Osteoblast (primary cell): ENCODE measurements at regions not wholly inside any gene's neighbourhood (a gene's known extent, or its start where the extent isn't known, plus 50 kb on each side); places are given as distances from the start of the nearest gene placed in this dataset.

ENCODE experiments used
- DNase-seq: peaks from one replicate; pipeline ENCODE4 v3.0.0; 2011; ENCODE audit warnings: low spot score, mixed read lengths; ENCODE audit not compliant: insufficient read length; ENCODE audit errors: missing footprints
- H2AFZ ChIP-seq: 2 replicates; pipeline ENCODE4 v1.6.0; 2011; ENCODE audit warnings: mild to moderate bottlenecking, low read length
- H3K27ac ChIP-seq: 2 replicates; pipeline ENCODE4 v1.5.1; 2011; ENCODE audit warnings: mild to moderate bottlenecking, low read depth, low read length, moderate library complexity
- H3K27me3 ChIP-seq: 2 replicates; pipeline ENCODE4 v1.6.0; 2012; ENCODE audit warnings: mild to moderate bottlenecking, control low read depth, inconsistent platforms, low read length, moderate library complexity; ENCODE audit not compliant: insufficient read depth
- H3K36me3 ChIP-seq: 2 replicates; pipeline ENCODE4 v1.5.1; 2011; ENCODE audit warnings: mild to moderate bottlenecking, low read length, control low read depth, moderate library complexity; ENCODE audit not compliant: insufficient read depth
- H3K4me1 ChIP-seq: 2 replicates; pipeline ENCODE4 v1.5.1; 2011; ENCODE audit warnings: mild to moderate bottlenecking, low read length, control low read depth, moderate library complexity; ENCODE audit not compliant: insufficient read depth
- H3K4me2 ChIP-seq: 2 replicates; pipeline ENCODE4 v1.6.0; 2011; ENCODE audit warnings: mild to moderate bottlenecking, low read length; ENCODE audit not compliant: insufficient read depth
- H3K4me3 ChIP-seq: fragments of 200-600 bp; sonication (generic); 3 replicates; pipeline ENCODE4 v1.5.1; 2012; ENCODE audit warnings: mild to moderate bottlenecking, low read length, inconsistent platforms; ENCODE audit not compliant: insufficient read depth
- H3K79me2 ChIP-seq: 2 replicates; pipeline ENCODE4 v1.6.0; 2012; ENCODE audit warnings: mild to moderate bottlenecking, low read length, control low read depth, inconsistent platforms; ENCODE audit not compliant: insufficient read depth
- H3K9me3 ChIP-seq: 2 replicates; pipeline ENCODE4 v1.5.1; 2011; ENCODE audit warnings: low read depth, low read length, control low read depth
- H4K20me1 ChIP-seq: 2 replicates; pipeline ENCODE4 v1.6.0; 2012; ENCODE audit warnings: mild to moderate bottlenecking, low read length, control low read depth; ENCODE audit not compliant: insufficient read depth
- TF ChIP-seq, protein P1 (sequence below): IDR thresholded peaks from 2 replicates; pipeline ENCODE4 v1.5.1; 2011; ENCODE audit warnings: mild to moderate bottlenecking, low read depth, low read length, moderate library complexity; ENCODE audit errors: extremely low read depth

DNA sequence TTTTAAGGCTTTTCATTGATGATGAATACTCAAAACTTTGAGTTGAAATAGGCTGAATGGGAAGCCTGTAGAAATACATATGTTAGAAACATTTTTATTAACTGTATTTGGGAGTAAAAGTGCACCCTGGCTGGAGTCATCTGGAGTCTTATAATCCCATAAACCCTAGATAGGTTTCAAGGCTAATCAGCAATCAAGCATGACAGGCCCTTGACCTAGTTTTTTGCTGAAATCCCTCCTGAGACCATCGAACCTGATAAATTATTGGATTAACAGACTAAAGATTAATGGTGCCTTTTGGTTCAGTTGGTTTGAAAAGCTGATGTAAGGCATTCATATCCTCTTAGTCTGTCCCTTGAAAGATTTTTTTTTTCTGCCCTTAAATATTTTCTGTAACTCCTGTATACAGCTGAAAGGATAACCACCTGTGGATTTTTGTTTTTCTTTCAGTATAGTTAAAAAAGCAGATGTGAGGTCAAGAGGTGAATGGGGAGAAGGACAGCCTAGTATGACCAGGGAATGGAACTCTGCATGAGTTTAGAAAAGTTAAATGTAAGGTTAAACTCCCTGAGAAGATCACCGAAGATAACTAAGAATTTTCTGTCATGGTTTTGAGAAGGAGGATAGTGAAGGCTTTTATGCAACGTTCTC is 69.4 kb upstream of the STXBP5L start:
- H2AFZ ChIP-seq, result no peak overlapping the region
- H3K4me3 ChIP-seq, result no peak overlapping the region
- no peaks in the 10 kb centered on the region for H3K27me3 ChIP-seq
- H3K27ac ChIP-seq, result no peak overlapping the region
- H4K20me1 ChIP-seq, result no peaks in the 10 kb centered on the region
- H3K4me2 ChIP-seq, result no peak overlapping the region
- no peaks in the 10 kb centered on the region for H3K79me2 ChIP-seq
- H3K4me1 ChIP-seq, result no peaks in the 10 kb centered on the region
- H3K36me3 ChIP-seq, result no peaks in the 10 kb centered on the region
- DNase-seq, result no peak
- TF ChIP-seq, protein P1, sequence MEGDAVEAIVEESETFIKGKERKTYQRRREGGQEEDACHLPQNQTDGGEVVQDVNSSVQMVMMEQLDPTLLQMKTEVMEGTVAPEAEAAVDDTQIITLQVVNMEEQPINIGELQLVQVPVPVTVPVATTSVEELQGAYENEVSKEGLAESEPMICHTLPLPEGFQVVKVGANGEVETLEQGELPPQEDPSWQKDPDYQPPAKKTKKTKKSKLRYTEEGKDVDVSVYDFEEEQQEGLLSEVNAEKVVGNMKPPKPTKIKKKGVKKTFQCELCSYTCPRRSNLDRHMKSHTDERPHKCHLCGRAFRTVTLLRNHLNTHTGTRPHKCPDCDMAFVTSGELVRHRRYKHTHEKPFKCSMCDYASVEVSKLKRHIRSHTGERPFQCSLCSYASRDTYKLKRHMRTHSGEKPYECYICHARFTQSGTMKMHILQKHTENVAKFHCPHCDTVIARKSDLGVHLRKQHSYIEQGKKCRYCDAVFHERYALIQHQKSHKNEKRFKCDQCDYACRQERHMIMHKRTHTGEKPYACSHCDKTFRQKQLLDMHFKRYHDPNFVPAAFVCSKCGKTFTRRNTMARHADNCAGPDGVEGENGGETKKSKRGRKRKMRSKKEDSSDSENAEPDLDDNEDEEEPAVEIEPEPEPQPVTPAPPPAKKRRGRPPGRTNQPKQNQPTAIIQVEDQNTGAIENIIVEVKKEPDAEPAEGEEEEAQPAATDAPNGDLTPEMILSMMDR, result no peak
- H3K9me3 ChIP-seq, result no peaks in the 10 kb centered on the region

DNA sequence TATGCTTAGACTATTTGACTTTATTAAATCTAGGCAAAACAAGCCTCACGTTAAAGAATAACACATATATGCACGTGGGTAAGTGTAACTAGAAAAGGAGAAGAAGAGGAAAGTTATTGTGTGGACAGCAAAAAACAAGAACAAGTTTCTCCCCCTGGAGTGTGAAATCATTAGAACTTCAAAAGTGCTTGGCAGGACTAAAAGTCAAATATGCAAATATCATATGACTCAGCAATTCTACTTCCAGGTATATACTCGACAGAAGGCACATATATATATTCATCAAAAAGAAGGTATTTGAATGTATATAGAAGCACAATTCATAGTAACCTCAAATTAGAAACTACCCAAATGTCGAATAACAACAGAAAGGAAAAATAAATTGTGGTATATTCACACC is 68.9 kb upstream of the STXBP5L start:
- no peaks in the 10 kb centered on the region for H3K9me3 ChIP-seq
- no peaks in the 10 kb centered on the region for H3K27me3 ChIP-seq
- no peak for DNase-seq
- no peak overlapping the region for H3K4me3 ChIP-seq
- H3K4me1 ChIP-seq, result no peaks in the 10 kb centered on the region
- no peaks in the 10 kb centered on the region for H3K79me2 ChIP-seq
- TF ChIP-seq, protein P1, result no peak
- H3K36me3 ChIP-seq, result no peaks in the 10 kb centered on the region
- no peak overlapping the region for H3K4me2 ChIP-seq
- no peak overlapping the region for H3K27ac ChIP-seq
- no peak overlapping the region for H2AFZ ChIP-seq
- no peaks in the 10 kb centered on the region for H4K20me1 ChIP-seq

DNA sequence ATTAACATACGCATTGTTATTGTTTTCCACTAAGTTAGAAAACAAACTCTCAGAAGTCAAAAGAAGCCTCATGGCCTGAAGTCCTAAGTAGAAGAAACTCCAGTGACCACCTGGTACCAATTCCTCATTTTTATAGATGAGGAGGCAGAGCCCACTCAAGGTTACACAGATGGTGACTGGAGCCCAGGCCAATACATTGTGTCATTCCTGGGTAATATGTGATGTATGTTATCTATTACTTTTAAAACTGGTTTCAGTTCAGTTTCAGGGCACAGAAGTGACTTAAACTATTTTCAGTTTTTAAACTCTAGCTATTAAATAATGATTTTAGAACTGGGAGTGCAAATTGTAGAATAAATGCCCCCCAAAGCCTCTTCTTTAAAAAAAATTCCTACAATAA is 66.7 kb upstream of the STXBP5L start:
- peak; percentile 21 for DNase-seq
- H3K4me2 ChIP-seq, result no peak overlapping the region
- no peak overlapping the region for H3K27ac ChIP-seq
- H4K20me1 ChIP-seq, result no peaks in the 10 kb centered on the region
- H2AFZ ChIP-seq, result no peak overlapping the region
- H3K36me3 ChIP-seq, result no peaks in the 10 kb centered on the region
- H3K4me1 ChIP-seq, result no peaks in the 10 kb centered on the region
- H3K9me3 ChIP-seq, result no peaks in the 10 kb centered on the region
- H3K4me3 ChIP-seq, result no peak overlapping the region
- TF ChIP-seq, protein P1, result no peak
- H3K27me3 ChIP-seq, result no peaks in the 10 kb centered on the region
- H3K79me2 ChIP-seq, result no peaks in the 10 kb centered on the region

DNA sequence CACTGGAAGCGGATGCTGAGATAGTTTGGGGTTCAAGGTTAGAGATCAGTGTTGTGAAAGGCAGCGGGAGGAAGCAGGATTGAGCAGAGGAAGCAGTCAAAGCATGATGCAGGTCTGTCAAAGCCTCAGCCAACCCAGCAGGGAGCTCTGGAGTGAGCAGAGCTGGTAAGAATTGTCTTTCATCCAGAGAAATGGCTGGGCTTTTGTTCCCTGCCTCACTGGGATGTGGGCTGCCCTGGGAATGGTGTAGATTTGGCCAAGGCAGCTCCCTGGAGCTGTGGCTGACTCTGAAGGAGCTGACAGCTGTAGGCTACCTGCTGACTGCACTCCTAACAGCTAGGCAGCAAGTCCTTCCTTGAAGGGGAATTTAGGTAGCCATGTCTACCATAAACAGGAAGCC is 61.9 kb upstream of the STXBP5L start:
- Histone ChIP-seq H3K27me3 (no peaks in the 10 kb centered on the region), H3K9me3 (no peaks in the 10 kb centered on the region), H3K4me3 (no peak overlapping the region), H2AFZ (no peak overlapping the region), H3K36me3 (no peaks in the 10 kb centered on the region), H3K4me2 (no peak overlapping the region), H3K79me2 (no peaks in the 10 kb centered on the region), H3K27ac (no peak overlapping the region), H3K4me1 (peaks cover 13% of the 10 kb centered on the region), H4K20me1 (no peaks in the 10 kb centered on the region)
- no peak for DNase-seq
- TF ChIP-seq, protein P1, result no peak
